Smooth muscle cell (in vitro differentiated cells): ENCODE measurements at regions not wholly inside any gene's neighbourhood (a gene's known extent, or its start where the extent isn't known, plus 50 kb on each side); places are given as distances from the start of the nearest gene placed in this dataset.

Experiments used
- DNase-seq: peaks from one replicate; lab custom pipeline; 2025; ENCODE audit not compliant: unreplicated experiment; lab: John Stamatoyannopoulos, UW
- H2AFZ ChIP-seq: fragments of 200-600 bp; sonication (generic); 2 replicates; pipeline ENCODE4 v1.6.0; 2016; ENCODE audit warnings: antibody characterized with exemption, low read depth, mild to moderate bottlenecking
- H3F3A ChIP-seq: fragments of 200-600 bp; sonication (generic); 2 replicates; pipeline ENCODE4 v1.6.0; 2017; ENCODE audit warnings: antibody characterized with exemption, low read depth
- H3K27ac ChIP-seq: fragments of 200-600 bp; sonication (generic); 2 replicates; pipeline ENCODE4 v1.5.1; 2016; ENCODE audit warnings: low read depth, mild to moderate bottlenecking
- H3K27me3 ChIP-seq: fragments of 200-600 bp; sonication (generic); 2 replicates; pipeline ENCODE4 v1.6.1; 2016; ENCODE audit warnings: low read depth, mild to moderate bottlenecking
- H3K36me3 ChIP-seq: fragments of 200-600 bp; sonication (generic); 2 replicates; pipeline ENCODE4 v1.5.1; 2016; ENCODE audit warnings: low read depth
- H3K4me1 ChIP-seq: fragments of 200-600 bp; sonication (generic); 2 replicates; pipeline ENCODE4 v1.5.1; 2016; ENCODE audit warnings: low read depth
- H3K4me2 ChIP-seq: fragments of 200-600 bp; sonication (generic); 2 replicates; pipeline ENCODE4 v1.6.0; 2016; ENCODE audit warnings: mild to moderate bottlenecking
- H3K4me3 ChIP-seq: fragments of 200-600 bp; sonication (generic); 2 replicates; pipeline ENCODE4 v1.5.1; 2016; ENCODE audit warnings: mild to moderate bottlenecking
- H3K79me2 ChIP-seq: fragments of 200-600 bp; sonication (generic); 2 replicates; pipeline ENCODE4 v1.6.0; 2016; ENCODE audit warnings: low read depth, mild to moderate bottlenecking
- H3K9ac ChIP-seq: fragments of 200-600 bp; sonication (generic); 2 replicates; pipeline ENCODE4 v1.6.0; 2016; ENCODE audit warnings: low read depth
- H3K9me3 ChIP-seq: fragments of 200-600 bp; sonication (generic); replicated peaks from 2 replicates; pipeline ENCODE4 v1.5.1; 2016; ENCODE audit warnings: low read depth
- H4K20me1 ChIP-seq: fragments of 200-600 bp; sonication (generic); 2 replicates; pipeline ENCODE4 v1.6.0; 2016; ENCODE audit warnings: low read depth
- WGBS: methylation state at CpG from one replicate; pipeline ENCODE4 v1.1.7; 2016; ENCODE audit warnings: low lambda C conversion rate; 5-methylcytosine and 5-hydroxymethylcytosine counted together
- TF ChIP-seq, protein P1 (sequence below): fragments of 200-600 bp; sonication (generic); IDR thresholded peaks from 2 replicates; pipeline ENCODE4 v1.5.1; 2017; ENCODE audit warnings: borderline replicate concordance, mild to moderate bottlenecking, antibody characterized with exemption; ENCODE audit not compliant: insufficient read depth, poor library complexity, severe bottlenecking

GRCh38 chr11:116502641-116503061 lies 270.1 kb downstream of the BUD13 start:
- Histone ChIP-seq H3K79me2 (no peaks in the 10 kb centered on the region), H3K27ac (no peak overlapping the region), H3K4me2 (no peak overlapping the region), H3K36me3 (no peaks in the 10 kb centered on the region), H3K9me3 (no peaks in the 10 kb centered on the region), H4K20me1 (no peaks in the 10 kb centered on the region), H3K9ac (no peak overlapping the region), H3F3A (no peaks in the 10 kb centered on the region), H3K4me1 (peaks cover 10% of the 10 kb centered on the region), H3K27me3 (peaks cover 67% of the 10 kb centered on the region), H3K4me3 (no peak overlapping the region), H2AFZ (no peak overlapping the region)
- WGBS, result 92% methylated on average over 6 of the region's 6 CpGs
- DNase-seq, result no peak
- TF ChIP-seq, protein P1, sequence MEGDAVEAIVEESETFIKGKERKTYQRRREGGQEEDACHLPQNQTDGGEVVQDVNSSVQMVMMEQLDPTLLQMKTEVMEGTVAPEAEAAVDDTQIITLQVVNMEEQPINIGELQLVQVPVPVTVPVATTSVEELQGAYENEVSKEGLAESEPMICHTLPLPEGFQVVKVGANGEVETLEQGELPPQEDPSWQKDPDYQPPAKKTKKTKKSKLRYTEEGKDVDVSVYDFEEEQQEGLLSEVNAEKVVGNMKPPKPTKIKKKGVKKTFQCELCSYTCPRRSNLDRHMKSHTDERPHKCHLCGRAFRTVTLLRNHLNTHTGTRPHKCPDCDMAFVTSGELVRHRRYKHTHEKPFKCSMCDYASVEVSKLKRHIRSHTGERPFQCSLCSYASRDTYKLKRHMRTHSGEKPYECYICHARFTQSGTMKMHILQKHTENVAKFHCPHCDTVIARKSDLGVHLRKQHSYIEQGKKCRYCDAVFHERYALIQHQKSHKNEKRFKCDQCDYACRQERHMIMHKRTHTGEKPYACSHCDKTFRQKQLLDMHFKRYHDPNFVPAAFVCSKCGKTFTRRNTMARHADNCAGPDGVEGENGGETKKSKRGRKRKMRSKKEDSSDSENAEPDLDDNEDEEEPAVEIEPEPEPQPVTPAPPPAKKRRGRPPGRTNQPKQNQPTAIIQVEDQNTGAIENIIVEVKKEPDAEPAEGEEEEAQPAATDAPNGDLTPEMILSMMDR, result no peak

GRCh38 chr11:116501728-116502127 lies 271.1 kb downstream of the BUD13 start:
- 40% methylated on average over 7 of the region's 7 CpGs for WGBS
- no peaks in the 10 kb centered on the region for H4K20me1 ChIP-seq
- DNase-seq, result no peak
- H3K27me3 ChIP-seq, result peaks cover 64% of the 10 kb centered on the region
- peaks cover 10% of the 10 kb centered on the region for H3K4me1 ChIP-seq
- TF ChIP-seq, protein P1, result no peak
- H3K36me3 ChIP-seq, result no peaks in the 10 kb centered on the region
- H3F3A ChIP-seq, result no peaks in the 10 kb centered on the region
- no peak overlapping the region for H2AFZ ChIP-seq
- no peak overlapping the region for H3K4me3 ChIP-seq
- no peak overlapping the region for H3K9ac ChIP-seq
- no peak overlapping the region for H3K4me2 ChIP-seq
- no peaks in the 10 kb centered on the region for H3K9me3 ChIP-seq
- H3K79me2 ChIP-seq, result no peaks in the 10 kb centered on the region
- H3K27ac ChIP-seq, result no peak overlapping the region

DNA sequence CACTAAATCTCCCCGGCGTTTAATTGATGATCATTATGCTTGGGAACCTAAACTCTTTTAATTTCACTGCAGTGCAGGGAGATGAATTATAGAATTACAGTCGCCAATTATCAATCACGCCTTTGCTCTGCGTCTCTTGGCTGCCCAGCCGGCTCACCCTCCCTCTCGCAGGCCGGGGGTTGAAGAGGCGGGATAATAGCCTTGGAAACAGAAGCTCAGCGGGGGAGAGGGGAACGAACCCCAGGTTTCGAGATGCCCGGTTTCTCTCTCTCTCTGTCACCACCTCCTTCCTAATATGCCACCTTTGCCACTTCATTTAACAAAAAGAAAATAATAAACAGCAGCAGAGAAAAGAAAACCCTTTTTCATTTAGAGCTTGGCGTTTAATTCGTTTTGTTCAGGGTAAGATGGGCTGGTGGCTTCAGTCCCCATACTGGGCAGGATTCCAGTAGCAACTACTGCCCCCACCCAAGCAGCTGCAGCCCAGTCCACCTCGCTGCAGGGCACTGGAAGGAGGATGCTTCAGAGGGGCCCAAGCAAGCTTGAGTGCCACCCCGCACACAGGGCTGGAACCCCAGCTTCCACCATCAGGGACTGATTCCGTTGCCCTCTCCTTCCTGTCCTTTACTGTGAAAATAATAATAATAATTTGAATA lies 271.7 kb downstream of the BUD13 start:
- Histone ChIP-seq H3K36me3 (no peaks in the 10 kb centered on the region), H3K79me2 (no peaks in the 10 kb centered on the region)
- 26% methylated on average over 18 of the region's 18 CpGs for WGBS

More for the DNA sequence above, 271.7 kb downstream of the BUD13 start:
- Histone ChIP-seq H3F3A (no peaks in the 10 kb centered on the region), H3K27ac (no peak overlapping the region), H3K9ac (no peak overlapping the region), H3K27me3 (peaks cover 61% of the 10 kb centered on the region), H2AFZ (no peak overlapping the region), H3K9me3 (no peaks in the 10 kb centered on the region), H3K4me3 (no peak overlapping the region), H3K4me1 (peaks cover 10% of the 10 kb centered on the region), H4K20me1 (no peaks in the 10 kb centered on the region), H3K4me2 (no peak overlapping the region)
- TF ChIP-seq, protein P1, result no peak
- no peak for DNase-seq
